H1 (cell line): ENCODE measurements at regions not wholly inside any gene's neighbourhood (a gene's known extent, or its start where the extent isn't known, plus 50 kb on each side); places are given as distances from the start of the nearest gene placed in this dataset.

ENCODE experiments used
- CTCF ChIA-PET: fragments of 300-600 bp; sonication (Branson Sonifier 250); formaldehyde crosslinking; loops from one replicate; lab custom pipeline; 2021; ENCODE audit not compliant: partially characterized antibody; lab: Charles Lee
- POLR2A ChIA-PET: fragments of 300-600 bp; sonication (Branson Sonifier 250); formaldehyde crosslinking; loops from one replicate; lab custom pipeline; 2021; ENCODE audit warnings: inconsistent platforms; ENCODE audit not compliant: partially characterized antibody; lab: Charles Lee
- DNase-seq, 2 experiments: peaks; one replicate each; pipeline versions ENCODE4 v3.0.0 to v3.0.0-alpha.2; 2010 to 2022; ENCODE audit warnings: low spot score in 2 of 2, low read depth in 1 of 2, mixed read lengths in 1 of 2
- FAIRE-seq: peaks from 2 replicates; lab custom pipeline; 2011; peaks lifted over from hg19 to GRCh38; lab: Jason Lieb, UNC
- H2AFZ ChIP-seq: 2 replicates; pipeline ENCODE4 v1.8.1; 2012; ENCODE audit warnings: low read length, inconsistent platforms
- H2AK5ac ChIP-seq: 2 replicates; pipeline ENCODE4 v1.6.1; 2013; ENCODE audit warnings: low read depth, low read length
- H2BK120ac ChIP-seq: replicated peaks from 2 replicates; pipeline ENCODE3; 2013; ENCODE audit warnings: low read depth, low read length, inconsistent platforms
- H2BK12ac ChIP-seq: 2 replicates; pipeline ENCODE4 v1.6.1; 2013; ENCODE audit warnings: low read depth, low read length
- H2BK15ac ChIP-seq: 2 replicates; pipeline ENCODE4 v1.6.1; 2013; ENCODE audit warnings: low read length
- H2BK20ac ChIP-seq: 2 replicates; pipeline ENCODE4 v1.6.1; 2013; ENCODE audit warnings: low read length
- H2BK5ac ChIP-seq: 2 replicates; pipeline ENCODE4 v1.6.1; 2013; ENCODE audit warnings: low read depth, low read length
- H3K14ac ChIP-seq: 2 replicates; pipeline ENCODE4 v1.6.1; 2013; ENCODE audit warnings: inconsistent platforms; ENCODE audit not compliant: insufficient read length
- H3K18ac ChIP-seq: 2 replicates; pipeline ENCODE4 v1.6.1; 2013; ENCODE audit warnings: low read length; ENCODE audit errors: extremely low read depth
- H3K23ac ChIP-seq: 2 replicates; pipeline ENCODE4 v1.6.1; 2013; ENCODE audit warnings: inconsistent platforms; ENCODE audit not compliant: insufficient read length
- H3K23me2 ChIP-seq: 2 replicates; pipeline ENCODE4 v1.6.1; 2013; ENCODE audit warnings: low read depth, low read length
- H3K27ac ChIP-seq: 2 replicates; pipeline ENCODE4 v1.6.1; 2011; ENCODE audit warnings: low read depth, low read length, inconsistent platforms
- H3K27me3 ChIP-seq, 4 experiments: replicated peaks in 1 of 4; 1 replicate in 1 of 4; 2 replicates in 3 of 4; pipeline versions ENCODE4 v1.6.1 to v1.8.1; 2011 to 2013; ENCODE audit warnings: low read length in 3 of 4, mild to moderate bottlenecking in 3 of 4, inconsistent platforms in 2 of 4, mixed read lengths in 2 of 4, moderate library complexity in 1 of 4; ENCODE audit not compliant: control insufficient read depth in 3 of 4, insufficient read depth in 3 of 4; ENCODE audit errors: extremely low read depth in 1 of 4
- H3K36me3 ChIP-seq, 4 experiments: 2 replicates each; pipeline versions ENCODE4 v1.6.1 to v1.8.1; 2011 to 2013; ENCODE audit warnings: mild to moderate bottlenecking in 4 of 4, low read length in 3 of 4, moderate library complexity in 2 of 4, control low read depth in 1 of 4, inconsistent platforms in 1 of 4; ENCODE audit not compliant: insufficient read depth in 4 of 4, control insufficient read depth in 2 of 4
- H3K4ac ChIP-seq: replicated peaks from 2 replicates; pipeline ENCODE3; 2013; ENCODE audit warnings: low read length, low read depth, mixed read lengths, inconsistent platforms; ENCODE audit not compliant: insufficient read length
- H3K4me1 ChIP-seq, 4 experiments: replicated peaks in 1 of 4; 1 replicate in 1 of 4; 2 replicates in 3 of 4; pipeline versions ENCODE4 v1.6.1 to v1.8.1; 2011 to 2013; ENCODE audit warnings: low read length in 3 of 4, inconsistent platforms in 2 of 4, mixed read lengths in 1 of 4; ENCODE audit not compliant: insufficient read depth in 4 of 4, control insufficient read depth in 3 of 4
- H3K4me2 ChIP-seq, 2 experiments: 2 replicates each; pipeline versions ENCODE4 v1.6.1 to v1.8.1; 2011 to 2013; ENCODE audit warnings: low read depth in 2 of 2, low read length in 2 of 2, control low read depth in 1 of 2, inconsistent platforms in 1 of 2, mild to moderate bottlenecking in 1 of 2; ENCODE audit not compliant: insufficient read depth in 1 of 2
- H3K4me3 ChIP-seq, 4 experiments: fragments of 200-600, 300-600 bp in 1 of 4; sonication (generic), shearing (Covaris generic), sonication (Bioruptor Twin) in 1 of 4; 2 replicates each; pipeline versions ENCODE4 v1.5.1 to v1.8.1; 2011 to 2016; ENCODE audit warnings: low read length in 4 of 4, low read depth in 3 of 4, control low read depth in 2 of 4, inconsistent platforms in 2 of 4, mild to moderate bottlenecking in 2 of 4, mixed read lengths in 1 of 4, moderate library complexity in 1 of 4; ENCODE audit not compliant: insufficient read depth in 2 of 4; ENCODE audit errors: extremely low read depth in 1 of 4
- H3K56ac ChIP-seq: replicated peaks from 2 replicates; pipeline ENCODE3; 2013; ENCODE audit warnings: low read depth, mild to moderate bottlenecking, mixed read lengths, low read length, inconsistent platforms; ENCODE audit not compliant: insufficient read length
- H3K79me1 ChIP-seq: 2 replicates; pipeline ENCODE4 v1.6.1; 2013; ENCODE audit warnings: low read depth, low read length, control low read depth
- H3K79me2 ChIP-seq, 2 experiments: 2 replicates each; pipeline versions ENCODE4 v1.6.1 to v1.8.1; 2012 to 2013; ENCODE audit warnings: low read length in 2 of 2, mild to moderate bottlenecking in 2 of 2, inconsistent platforms in 1 of 2; ENCODE audit not compliant: insufficient read depth in 2 of 2, control insufficient read depth in 1 of 2
- H3K9ac ChIP-seq, 4 experiments: replicated peaks in 1 of 4; 1 replicate in 1 of 4; 2 replicates in 3 of 4; pipeline versions ENCODE4 v1.6.1 to v1.8.1; 2011 to 2013; ENCODE audit warnings: low read depth in 3 of 4, low read length in 3 of 4, control low read depth in 2 of 4, mild to moderate bottlenecking in 2 of 4, moderate library complexity in 2 of 4, inconsistent platforms in 1 of 4; ENCODE audit errors: extremely low read depth in 1 of 4
- H3K9me3 ChIP-seq, 2 experiments: 2 replicates each; pipeline versions ENCODE4 v1.6.1 to v1.8.1; 2012 to 2013; ENCODE audit warnings: mild to moderate bottlenecking in 2 of 2, moderate library complexity in 2 of 2, control low read depth in 1 of 2, inconsistent platforms in 1 of 2, low read depth in 1 of 2, low read length in 1 of 2, mixed read lengths in 1 of 2; ENCODE audit not compliant: insufficient read depth in 2 of 2
- H4K20me1 ChIP-seq, 2 experiments: replicated peaks in 1 of 2; 2 replicates each; pipeline versions ENCODE3 to v1.8.1; 2011 to 2013; ENCODE audit warnings: inconsistent platforms in 2 of 2, low read length in 2 of 2, mild to moderate bottlenecking in 1 of 2; ENCODE audit not compliant: insufficient read depth in 2 of 2, control insufficient read depth in 1 of 2
- H4K5ac ChIP-seq: 2 replicates; pipeline ENCODE4 v1.6.1; 2013; ENCODE audit warnings: low read length, low read depth, mixed read lengths, inconsistent platforms; ENCODE audit not compliant: insufficient read length
- H4K8ac ChIP-seq: 2 replicates; pipeline ENCODE4 v1.8.0; 2013; ENCODE audit warnings: mild to moderate bottlenecking, moderate library complexity, low read length, inconsistent platforms; ENCODE audit not compliant: insufficient read depth; ENCODE audit errors: extremely low read depth
- H4K91ac ChIP-seq: replicated peaks from 2 replicates; pipeline ENCODE3; 2013; ENCODE audit warnings: low read length, mixed read lengths, inconsistent platforms; ENCODE audit not compliant: insufficient read length
- BACH1 ChIP-seq: IDR thresholded peaks from 2 replicates; pipeline ENCODE4 v1.6.1; 2012; ENCODE audit warnings: low read length, improper control_type of control experiment
- EGR1 ChIP-seq: IDR thresholded peaks from 2 replicates; pipeline ENCODE4 v1.6.1; 2011; ENCODE audit warnings: low read depth, low read length, borderline replicate concordance
- RNF2 ChIP-seq: fragments of 200-900, 300-1000 bp; sonication (generic); IDR thresholded peaks from 2 replicates; pipeline ENCODE4 v1.7.1; 2016; ENCODE audit warnings: borderline replicate concordance, low read depth, mild to moderate bottlenecking, antibody characterized with exemption, low read length; ENCODE audit not compliant: poor library complexity, severe bottlenecking; ENCODE audit errors: missing control alignments
- SIX5 ChIP-seq: IDR thresholded peaks from 2 replicates; pipeline ENCODE4 v1.6.1; 2011; ENCODE audit warnings: mild to moderate bottlenecking, low read depth, low read length
- WGBS, 2 experiments: shearing (Covaris generic) in 1 of 2; methylation state at CpG; one replicate each; pipeline versions ENCODE4 v1.1.6 to v1.1.7; 2013 to 2015; ENCODE audit warnings: low lambda C conversion rate in 2 of 2, mixed read lengths in 2 of 2, inconsistent platforms in 1 of 2, low coverage in 1 of 2, missing lambda C conversion rate in 1 of 2; ENCODE audit not compliant: insufficient replicate concordance in 2 of 2, insufficient coverage in 1 of 2, insufficient read length in 1 of 2; ENCODE audit errors: extremely low coverage in 1 of 2, missing lambda C conversion rate in 1 of 2; 5-methylcytosine and 5-hydroxymethylcytosine counted together

GRCh38 chr9:82308836-82309235, 320.3 kb downstream of the SPATA31D1 start:
- no peaks in the 10 kb centered on the region for H3K4me1 ChIP-seq
- H4K20me1 ChIP-seq, result no peaks in the 10 kb centered on the region
- no peak overlapping the region for H3K9ac ChIP-seq
- no peak overlapping the region for H3K56ac ChIP-seq
- ChIA-PET CTCF (no interaction called here), POLR2A (no interaction called here)
- H3K14ac ChIP-seq, result no peak overlapping the region
- H3K36me3 ChIP-seq, result no peaks in the 10 kb centered on the region
- no peaks in the 10 kb centered on the region for H3K79me2 ChIP-seq
- no peak overlapping the region for H2BK20ac ChIP-seq
- H2BK120ac ChIP-seq, result no peak overlapping the region
- no peak overlapping the region for H3K27ac ChIP-seq
- no peaks in the 10 kb centered on the region for H3K79me1 ChIP-seq
- no peak overlapping the region for H2BK12ac ChIP-seq
- DNase-seq, result no peak
- H3K9me3 ChIP-seq, result no peaks in the 10 kb centered on the region
- H2BK5ac ChIP-seq, result no peak overlapping the region
- no peak overlapping the region for H3K4me2 ChIP-seq
- no peaks in the 10 kb centered on the region for H3K27me3 ChIP-seq
- H3K4me3 ChIP-seq, result no peak overlapping the region
- H4K91ac ChIP-seq, result no peak overlapping the region
- no peak overlapping the region for H4K8ac ChIP-seq
- H3K23me2 ChIP-seq, result no peaks in the 10 kb centered on the region
- H3K4ac ChIP-seq, result no peak overlapping the region
- no peak overlapping the region for H3K23ac ChIP-seq
- H2AK5ac ChIP-seq, result no peak overlapping the region
- no peak overlapping the region for H2AFZ ChIP-seq
- WGBS, 2 experiments, result 92% methylated on average over 3 of the region's 3 CpGs; no CpG with 5 or more reads in 1 of the 2 experiments
- H2BK15ac ChIP-seq, result no peak overlapping the region
- H3K18ac ChIP-seq, result no peak overlapping the region
- no peak for FAIRE-seq
- H4K5ac ChIP-seq, result no peak overlapping the region
- TF ChIP-seq SIX5, result no peak
- no peak for TF ChIP-seq BACH1
- TF ChIP-seq EGR1, result no peak
- TF ChIP-seq RNF2, result no peak
